Vagina (tissue), 2 donors: ENCODE measurements at regions not wholly inside any gene's neighbourhood (a gene's known extent, or its start where the extent isn't known, plus 50 kb on each side); places are given as distances from the start of the nearest gene placed in this dataset.

Experiments
- CTCF ChIP-seq, 3 experiments: fragments of 450-650 bp in 2 of 3; fragments of 200-600 bp in 1 of 3; sonication (generic) in 1 of 3; IDR thresholded peaks; one replicate each; pipeline ENCODE4 v1.5.1; 2017 to 2019; ENCODE audit warnings: antibody characterized with exemption in 3 of 3, mild to moderate bottlenecking in 2 of 3, moderate library complexity in 2 of 3
- POLR2AphosphoS5 ChIP-seq, 2 donors: sonication (generic); formaldehyde crosslinking; IDR thresholded peaks; one replicate each; pipeline ENCODE4 v1.9.0; 2017; ENCODE audit warnings: antibody characterized with exemption in 2 of 2, mild to moderate bottlenecking in 2 of 2, low read depth in 1 of 2; ENCODE audit not compliant: insufficient read depth in 1 of 2

GRCh38 chr6:63441266-63441956, 121.6 kb upstream of the LGSN start:
- TF ChIP-seq CTCF (IDR thresholded peaks at IDR 0.05) (no peak), POLR2AphosphoS5 (IDR thresholded peaks at IDR 0.05; ENCODE audit: insufficient read depth in 1 of 2, low read depth in 1 of 2) (no peak)
